Inflammatory macrophage (primary cell): ENCODE measurements at regions not wholly inside any gene's neighbourhood (a gene's known extent, or its start where the extent isn't known, plus 50 kb on each side); places are given as distances from the start of the nearest gene placed in this dataset.

Source experiments
- DNase-seq, 2 donors: peaks; one replicate each; pipeline ENCODE4 v3.0.0-alpha.2; 2020 to 2022

DNA sequence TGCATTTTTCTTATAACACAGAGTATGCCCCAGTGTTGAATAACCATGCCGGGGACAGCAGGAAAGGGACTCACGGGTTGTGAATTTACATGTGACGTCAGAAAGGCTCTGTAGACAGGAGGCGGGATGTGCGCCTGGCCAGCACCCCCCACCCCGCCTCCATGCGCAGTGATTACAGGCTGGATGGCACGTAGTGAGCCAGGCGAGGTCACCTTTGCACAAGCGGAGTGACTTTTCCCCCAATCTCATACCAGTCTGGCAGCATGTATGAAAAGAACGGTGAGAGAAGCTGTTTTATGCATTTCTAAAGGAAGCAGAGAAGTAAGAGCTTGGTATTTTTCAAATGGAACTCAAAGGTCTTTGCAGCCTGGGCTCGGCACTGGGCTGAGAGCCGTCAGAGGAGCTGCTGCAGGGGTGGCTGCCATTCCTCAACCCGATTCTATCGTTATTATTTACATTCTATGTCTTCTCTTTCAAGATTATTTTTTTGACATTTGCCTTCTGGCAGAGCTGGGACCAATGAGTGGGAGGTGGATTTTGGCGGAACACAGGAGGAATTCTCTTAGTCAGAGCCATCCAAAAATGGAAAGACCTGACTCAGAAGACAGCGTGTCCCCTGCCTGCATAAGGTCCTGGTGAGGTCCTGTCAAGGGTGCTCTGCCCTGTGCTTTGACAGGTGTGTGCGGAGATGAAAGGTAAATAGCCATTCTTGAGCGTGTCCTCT is 115.6 kb upstream of the SLC45A1 start:
- no peak for DNase-seq

DNA sequence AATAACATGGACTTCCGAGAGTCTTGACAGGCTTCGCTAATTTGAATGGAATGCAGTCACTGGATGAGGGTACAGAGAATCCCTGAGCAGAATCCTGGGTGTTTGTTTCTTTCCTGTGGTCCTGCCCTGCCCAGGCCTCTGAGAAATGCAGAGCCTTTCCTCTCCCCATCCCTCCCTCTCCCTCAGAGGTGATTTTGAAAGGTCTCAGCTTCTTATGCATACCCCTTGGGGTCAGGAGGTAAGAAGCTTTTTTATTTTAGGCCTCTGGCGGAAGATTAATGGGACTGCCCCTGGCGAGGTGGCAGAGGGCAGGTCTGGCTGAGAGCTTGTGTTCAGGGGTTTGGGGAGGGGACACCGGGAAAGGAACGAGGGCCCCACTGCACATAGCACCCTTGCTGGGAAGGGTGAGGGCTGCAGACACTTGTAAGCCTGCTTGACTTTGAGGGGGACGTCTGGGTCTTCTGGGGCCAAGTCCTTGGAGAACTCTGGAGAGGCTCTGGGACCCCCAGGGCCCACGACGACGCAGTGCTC is 116.5 kb upstream of the SLC45A1 start:
- DNase-seq, result no peak

DNA sequence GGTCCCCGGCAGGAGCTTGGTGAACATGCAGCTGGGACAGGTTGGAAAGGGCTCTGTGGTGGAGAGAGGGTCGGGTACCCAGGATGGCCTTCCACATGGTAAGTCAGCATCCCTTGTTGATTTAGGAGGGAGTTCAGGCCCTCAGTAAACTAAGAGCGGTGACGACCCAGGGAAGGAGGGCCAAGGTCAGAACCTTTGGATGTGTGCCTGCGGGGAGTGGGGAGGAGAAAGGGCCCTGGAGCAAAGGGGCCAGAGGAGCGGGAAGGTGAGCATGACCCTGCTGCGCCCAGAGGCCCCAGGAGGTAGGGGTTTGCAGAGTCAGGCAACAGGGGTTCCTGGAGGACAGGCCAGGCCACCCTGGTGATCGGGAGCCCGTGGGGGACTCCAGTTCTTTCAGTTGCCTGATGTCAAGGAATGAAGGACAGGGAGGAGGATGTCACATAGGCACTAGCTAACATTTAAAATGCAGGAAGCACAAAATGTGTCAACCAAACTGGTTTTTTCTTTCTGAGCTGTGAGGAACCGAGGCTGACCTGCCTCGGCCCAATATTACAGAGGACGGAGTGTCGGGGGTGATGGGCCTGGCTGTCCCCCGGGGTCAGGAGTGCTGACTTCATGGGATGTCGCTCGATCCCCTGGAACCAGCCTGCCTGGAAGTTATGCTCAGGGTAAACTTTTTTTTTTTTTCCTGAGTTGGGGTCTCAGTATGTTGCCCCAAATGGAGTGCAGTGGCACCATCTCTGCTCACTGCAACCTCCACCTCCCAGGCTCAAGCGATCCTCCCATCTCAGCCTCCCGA is 117.4 kb upstream of the SLC45A1 start:
- DNase-seq, result no peak

DNA sequence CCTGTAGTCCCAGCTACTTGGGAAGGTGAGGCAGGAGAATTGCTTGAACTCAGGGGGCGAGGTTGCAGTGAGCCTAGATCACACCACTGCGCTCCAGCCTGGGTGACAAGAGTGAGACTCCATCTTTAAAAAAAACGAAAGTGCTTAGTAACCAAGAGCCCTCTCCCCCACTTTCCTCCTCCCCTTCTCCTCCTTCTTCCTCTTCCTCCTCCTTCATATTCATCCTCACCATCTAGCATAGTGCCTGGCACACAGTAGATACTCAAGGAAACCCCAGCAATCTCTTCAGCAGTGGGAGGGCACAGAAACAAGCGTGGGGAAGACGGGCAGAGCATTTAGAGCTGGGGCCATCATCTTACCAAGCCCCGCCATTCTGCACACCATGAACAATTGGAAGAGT is 119.4 kb upstream of the SLC45A1 start:
- no peak for DNase-seq

DNA sequence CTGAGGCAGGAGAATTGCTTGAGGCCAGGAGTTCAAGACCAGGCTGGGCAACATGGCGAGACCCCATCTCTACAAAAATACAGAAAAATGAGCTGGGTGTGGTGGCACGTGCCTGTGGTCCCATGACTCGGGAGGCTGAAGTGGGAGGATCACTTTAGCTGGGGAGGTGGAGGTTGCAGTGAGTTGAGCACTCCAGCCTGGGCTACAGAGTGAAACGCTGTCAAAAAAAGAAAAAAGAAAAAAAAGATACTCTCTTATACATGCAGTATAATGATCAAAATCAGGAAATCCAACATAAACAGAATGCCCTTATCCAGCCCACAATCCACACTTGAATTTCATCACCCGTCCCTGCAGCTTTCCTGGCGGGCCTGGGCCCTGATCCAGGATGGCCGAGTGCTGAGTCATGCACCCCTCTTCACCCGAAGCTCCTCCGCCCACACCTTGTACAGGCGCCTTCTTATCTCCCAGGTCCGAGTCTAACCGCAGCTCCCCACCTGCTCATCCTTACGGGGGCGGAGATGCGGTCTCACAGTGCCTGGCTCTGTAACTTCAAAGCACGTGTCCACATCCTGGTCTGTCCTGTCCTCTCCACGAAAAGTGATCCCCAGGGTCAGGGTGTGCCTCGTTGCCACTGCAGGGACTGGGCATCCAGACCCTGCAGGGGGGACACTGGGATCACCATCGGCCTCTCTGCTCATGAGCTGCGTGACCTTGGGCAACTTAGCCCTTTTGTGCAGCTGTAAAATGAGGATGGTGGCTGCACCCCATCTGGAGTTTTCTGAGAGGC is 120.2 kb upstream of the SLC45A1 start:
- no peak for DNase-seq

DNA sequence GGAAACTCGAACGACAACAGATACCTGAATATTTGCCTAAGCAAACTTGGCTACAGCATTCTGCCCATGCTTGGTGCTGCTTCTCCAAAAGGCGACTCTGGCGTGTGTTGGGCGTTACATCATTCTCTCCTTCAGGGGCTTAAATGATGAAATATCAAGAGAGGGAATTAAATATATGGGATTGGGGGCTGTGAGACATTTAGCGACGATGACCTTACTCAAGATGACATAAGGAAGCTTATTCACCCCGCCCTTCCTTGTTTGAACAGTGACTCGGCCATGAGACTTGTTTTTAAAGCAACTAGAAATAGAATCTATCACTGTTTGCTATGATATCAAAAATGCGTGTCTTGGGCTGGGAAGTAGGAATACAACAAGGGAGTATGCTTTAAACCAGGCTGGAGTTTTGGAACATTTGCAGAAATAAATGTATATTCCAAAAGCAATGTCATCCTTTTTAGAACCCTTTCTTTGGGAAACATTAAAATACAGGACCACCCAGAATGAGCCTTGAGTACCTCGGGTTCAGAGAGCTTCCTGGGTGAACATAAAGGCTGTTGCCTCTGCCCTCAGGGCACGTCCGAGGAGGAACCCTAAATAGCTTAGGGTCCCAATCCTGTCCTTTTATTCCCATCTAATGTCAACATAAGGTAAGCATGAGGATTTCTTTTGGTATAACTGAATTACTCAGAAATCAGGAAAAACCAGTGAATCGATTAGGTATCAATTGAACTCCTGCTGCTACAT is 123.3 kb upstream of the SLC45A1 start:
- peak in 1 of 2 donors; percentile 49 for DNase-seq

DNA sequence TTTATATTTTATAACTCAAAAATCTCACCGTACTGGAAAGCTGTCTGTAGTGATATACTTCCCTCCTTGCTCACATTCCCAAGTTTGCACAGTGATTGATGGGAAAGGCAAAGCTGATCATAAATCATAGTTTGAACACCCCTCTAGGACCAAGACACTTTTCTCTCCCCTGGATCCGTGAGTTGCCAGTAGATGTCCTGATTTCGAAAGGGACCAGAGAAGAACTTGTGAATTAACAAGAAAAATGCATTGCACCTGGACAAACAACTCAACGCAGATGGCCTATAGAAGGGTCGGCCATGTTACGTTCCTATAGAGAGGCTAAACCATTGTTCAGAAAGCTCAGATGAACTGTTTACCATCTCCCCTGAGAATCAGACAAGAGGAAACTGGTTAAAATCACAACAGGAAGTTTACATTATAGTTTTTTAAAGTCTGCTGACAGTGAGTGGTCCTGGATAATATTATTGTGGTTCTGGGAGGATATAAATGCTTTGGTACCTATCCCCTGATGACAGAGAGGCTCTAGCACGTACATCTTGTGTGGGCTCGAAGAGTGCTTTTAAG is 124.0 kb upstream of the SLC45A1 start:
- DNase-seq, result no peak

DNA sequence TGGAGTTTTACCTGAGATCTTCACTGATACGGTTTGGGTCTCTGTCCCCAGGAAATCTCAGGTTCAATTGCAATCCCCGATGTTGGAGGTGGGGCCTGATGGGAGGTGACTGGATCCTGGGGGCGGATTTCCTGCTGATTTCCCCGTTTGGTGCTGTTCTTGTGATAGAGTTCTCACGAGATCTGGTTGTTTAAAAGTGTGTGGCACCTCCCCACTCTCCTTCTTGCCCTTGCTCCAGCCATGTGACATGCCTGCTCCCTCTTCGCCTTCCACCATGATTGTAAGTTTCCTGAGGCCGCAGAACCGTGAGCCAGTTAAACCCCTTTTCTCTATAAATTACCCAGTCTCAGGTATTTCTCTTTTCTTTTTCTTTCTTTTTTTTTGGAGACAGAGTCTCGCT is 126.4 kb upstream of the SLC45A1 start:
- DNase-seq, result no peak

DNA sequence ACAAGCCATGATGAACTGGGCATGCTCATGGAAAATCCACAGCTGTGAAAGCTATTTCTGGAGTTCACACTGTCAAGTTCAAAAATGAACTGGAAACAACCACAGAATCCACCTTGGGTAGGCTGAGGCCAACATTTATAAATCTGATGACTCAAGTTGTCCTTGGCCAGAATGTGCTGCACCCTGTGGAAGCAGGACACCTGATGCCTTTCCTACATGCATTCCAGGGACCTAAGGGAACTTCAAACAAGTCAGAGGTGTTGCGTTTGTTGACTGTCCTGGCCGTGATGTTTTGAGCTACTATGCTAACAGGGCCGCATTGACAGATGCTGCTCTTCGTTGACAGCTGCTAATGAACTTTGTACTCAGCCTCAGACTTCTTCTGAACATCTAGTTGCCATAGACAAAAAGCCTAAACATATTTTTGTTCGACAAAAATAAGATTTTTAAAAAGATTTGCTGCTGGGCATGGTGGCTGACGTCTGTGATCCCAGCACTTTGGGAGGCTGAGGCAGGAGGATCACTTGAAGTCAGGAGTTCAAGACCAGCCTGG is 127.9 kb upstream of the SLC45A1 start:
- no peak for DNase-seq

DNA sequence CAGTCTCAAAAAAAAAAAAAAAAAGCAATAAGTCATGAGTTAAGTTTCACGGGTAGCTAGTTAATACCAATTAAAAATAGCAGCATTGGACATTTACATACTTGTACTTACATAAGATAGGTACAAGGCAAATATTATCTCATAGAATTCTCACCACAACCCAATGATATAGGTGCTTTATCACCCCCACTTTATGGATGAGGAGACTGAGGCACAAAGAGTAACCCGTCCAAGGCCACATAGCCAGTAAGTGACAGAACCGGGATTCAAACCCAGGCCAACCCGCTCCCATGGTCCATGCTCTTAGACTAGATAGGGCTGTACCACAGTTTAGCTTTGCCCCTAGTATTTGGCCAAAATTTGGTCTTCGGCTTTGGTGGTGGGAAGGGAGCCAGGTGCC is 132.5 kb upstream of the SLC45A1 start:
- DNase-seq, result no peak

DNA sequence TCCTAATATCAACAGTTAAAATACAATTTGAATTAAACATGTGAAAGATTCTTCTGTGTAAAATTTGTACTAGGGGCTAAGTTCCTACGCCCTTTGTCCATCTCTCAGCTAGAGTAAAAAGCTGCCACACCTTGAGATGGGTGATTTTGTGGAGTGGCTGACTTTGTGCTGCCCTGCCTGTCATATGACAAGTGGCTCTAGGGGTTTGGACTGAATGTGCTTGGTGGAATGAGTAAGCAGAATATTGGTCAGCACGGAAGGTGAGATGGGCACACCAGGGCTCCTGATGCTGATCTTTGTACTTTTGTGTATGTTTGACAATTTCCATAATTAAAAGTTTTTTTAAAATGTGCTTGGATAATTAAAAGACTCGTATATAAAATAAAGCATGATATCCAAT is 133.6 kb upstream of the SLC45A1 start:
- no peak for DNase-seq

DNA sequence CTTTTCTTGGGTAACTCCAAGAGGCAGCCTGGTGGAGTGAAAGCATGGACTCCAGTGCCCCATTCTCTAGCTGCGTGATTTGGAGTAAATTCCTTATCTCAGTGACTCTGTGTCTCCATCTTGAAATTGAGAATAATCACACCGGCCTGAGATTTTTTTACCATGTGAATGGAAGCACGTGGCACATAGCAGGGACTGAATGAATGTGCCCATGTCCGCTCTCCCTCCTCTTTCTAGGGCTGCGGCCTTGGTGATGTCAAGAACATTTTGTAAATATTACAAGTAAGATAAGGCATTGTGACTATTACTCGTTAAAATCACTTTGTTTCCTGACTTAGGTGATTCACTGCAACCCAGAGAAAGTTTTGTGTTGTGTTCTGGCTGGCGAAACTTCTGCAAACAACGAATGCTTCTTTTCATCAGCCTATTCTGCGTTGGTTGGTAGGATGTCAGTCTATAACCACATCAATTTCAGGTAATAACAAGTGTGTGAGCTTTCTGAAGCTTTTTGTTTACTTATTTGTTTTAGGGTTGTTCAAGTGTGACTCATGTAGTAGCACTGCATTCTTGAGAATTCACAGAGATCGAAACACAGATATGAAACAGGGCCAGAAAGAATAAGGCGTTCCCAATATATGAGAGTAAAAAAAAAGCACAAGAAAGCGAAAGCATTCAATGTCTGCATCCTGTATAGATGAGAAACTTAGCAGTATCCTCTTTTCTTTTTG is 135.7 kb upstream of the SLC45A1 start:
- no peak for DNase-seq

DNA sequence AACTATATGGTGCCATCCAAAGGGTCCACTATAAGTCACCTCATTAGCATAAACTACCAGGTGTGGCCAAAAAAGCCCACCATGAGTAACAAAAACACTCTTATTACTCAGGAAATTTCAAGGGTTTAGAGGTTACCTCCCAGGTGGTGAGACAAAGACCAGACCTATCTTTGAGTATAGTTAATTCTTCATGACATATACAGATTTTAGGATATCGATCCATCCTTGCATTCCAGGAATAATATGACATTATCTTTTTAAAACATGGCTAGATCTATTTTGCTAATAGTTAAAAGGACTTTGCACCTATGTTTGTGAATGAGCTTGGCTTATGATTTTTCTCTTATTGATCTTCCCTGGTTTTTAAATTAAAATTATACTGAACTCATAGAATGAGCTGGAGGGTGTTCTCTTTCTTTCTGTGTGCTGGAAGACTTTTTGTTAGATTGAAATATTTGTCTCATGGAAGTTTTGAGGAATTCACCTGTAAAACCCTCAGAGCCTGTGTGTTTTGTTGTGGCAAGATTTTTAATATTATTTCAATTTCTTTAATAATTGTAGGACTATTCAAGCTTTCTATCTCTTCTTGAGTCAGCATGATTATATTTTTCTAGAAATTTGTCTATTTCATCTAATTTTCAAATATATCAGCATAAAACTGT is 138.7 kb upstream of the SLC45A1 start:
- no peak for DNase-seq

DNA sequence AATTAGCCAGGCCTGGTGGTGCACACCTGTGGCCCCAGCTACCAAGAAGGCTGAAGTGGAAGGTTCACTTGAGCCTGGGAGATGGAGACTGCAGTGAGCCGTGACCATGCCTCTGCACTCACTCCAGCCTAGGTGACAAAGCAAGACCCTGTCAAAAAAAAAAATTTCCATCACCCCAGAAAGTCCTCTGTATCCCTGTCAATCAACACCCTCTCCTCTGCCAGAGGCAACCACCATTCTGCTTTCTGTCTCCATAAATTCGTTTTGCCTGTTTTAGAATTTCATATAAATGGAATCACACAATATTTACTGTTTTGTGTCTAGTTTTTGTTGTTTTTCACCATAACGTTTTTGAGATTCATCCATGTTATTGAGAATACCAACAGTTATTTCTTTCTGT is 141.6 kb upstream of the SLC45A1 start:
- no peak for DNase-seq

DNA sequence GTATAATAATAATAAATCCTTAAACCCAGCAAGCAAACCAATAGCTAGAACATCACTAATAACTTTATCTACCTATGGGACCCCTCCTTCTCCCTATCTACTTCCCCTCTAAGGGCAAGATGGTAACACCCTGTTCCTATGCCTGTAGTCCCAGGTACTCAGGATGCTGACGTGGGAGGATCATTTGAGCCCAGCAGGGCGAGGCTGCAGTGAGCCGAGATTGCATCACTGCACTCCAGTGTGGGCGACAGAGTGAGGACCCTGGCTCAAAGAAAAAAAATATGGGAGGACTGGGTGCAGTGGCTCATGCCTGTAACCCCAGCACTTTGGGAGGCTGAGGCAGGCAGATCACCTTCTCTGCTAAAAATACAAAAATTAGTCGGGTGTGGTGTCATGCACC is 143.1 kb upstream of the SLC45A1 start:
- DNase-seq, result no peak

DNA sequence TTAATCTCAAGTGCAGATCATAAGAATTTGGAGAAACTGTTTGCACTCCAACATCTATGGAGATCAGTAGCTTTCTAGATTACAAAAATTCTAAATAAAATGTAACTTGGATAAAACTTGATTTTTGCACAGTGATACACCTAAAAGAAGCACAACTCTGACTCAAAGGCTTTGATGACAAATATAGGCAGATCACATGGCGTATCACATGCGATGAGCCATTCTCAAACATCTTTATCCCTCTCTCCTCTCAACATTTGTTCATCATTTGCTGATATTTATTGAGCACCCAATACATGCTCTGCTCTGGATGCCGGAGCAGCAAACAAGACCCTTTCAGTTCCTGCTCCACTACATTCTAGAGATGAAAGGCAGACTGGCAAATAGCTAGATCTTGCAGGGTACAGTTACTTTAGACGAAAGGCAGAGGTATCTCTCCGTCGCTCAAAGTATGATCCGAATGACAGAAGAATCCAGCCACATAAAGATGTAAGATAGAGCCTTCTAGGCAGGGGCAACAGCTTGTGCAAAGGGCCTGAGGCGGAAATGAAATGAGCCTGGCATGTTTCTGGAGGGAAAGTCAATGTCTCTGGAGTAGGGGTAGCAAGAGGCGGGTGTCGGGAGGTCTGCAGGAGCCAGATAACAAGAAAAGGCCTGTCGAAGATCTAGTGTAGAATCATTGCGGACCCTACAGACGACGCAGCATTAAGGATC is 145.8 kb upstream of the ERRFI1 start:
- DNase-seq, result no peak

DNA sequence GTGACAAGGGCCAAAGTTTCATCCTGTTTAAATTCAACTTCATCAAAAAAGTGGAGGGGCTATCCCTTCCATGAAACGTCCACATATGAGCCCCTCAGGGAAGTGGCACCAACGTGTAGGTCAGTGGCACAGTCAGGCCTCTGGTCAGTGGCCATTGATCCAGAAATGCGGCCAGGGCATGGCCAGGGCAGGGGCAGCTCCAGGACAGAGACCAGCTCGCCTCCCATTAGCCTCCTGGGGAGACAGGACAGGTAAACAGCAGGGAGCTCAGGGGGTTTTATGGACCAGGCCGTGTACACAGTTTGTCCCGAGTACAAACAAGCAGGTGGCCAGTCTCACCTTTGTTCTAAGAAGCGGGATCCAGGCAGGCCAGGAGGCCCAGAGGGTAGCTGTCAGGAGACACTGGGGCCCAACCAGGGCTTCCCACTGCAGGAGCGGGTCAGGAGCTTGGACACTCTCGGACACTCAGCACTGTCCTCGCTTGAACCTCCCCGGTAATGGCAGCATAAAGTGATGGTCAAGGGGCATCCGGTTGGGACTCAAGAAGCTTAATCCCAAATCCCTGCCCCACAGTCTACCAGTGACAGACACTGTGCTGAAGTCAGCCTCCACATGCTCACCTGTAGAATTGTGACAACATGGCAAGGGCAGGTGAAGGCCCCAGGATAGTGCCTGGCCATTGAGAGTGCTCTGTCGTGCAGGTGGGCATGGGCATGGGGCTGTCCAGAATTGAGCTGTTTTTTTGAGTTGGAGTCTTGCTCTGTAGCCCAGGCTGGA is 144.1 kb upstream of the ERRFI1 start:
- no peak for DNase-seq

DNA sequence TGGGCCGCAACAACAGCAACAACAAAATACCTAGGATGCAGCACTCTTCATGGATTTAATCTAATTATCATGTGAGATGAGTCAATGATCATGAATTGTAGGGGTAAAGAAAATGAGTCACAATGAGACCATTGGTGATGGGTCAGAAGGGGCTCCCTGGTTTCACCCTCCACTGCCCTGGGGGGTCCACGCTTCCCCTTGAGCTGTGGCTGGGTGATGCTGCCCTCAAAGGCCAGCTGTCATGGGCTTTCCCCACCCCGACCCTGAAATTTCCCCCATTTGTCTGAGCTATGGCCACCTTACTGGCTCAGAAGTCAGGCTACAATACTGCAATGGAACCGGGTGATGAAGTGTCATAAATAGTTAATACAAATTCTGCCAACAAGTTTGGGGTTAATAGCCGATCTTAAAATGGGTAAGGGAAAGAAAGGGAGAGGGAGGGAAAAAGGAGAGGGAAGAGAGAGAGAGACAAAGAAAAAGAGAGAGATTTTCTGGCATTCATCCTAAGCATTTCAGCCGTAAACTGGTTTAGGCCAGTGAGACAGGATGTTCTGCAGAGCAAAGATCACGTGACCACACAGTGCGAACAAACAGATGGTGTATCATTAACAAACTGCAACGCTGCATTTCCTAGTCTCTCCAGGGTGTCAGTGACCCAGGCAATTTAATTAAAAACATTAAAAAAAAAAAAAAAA is 143.4 kb upstream of the ERRFI1 start:
- DNase-seq, result peak; percentile 13 to 14
